ENCODE measurements at regions not wholly inside any gene's neighbourhood (a gene's known extent, or its start where the extent isn't known, plus 50 kb on each side); places are given as distances from the start of the nearest gene placed in this dataset.

DNA sequence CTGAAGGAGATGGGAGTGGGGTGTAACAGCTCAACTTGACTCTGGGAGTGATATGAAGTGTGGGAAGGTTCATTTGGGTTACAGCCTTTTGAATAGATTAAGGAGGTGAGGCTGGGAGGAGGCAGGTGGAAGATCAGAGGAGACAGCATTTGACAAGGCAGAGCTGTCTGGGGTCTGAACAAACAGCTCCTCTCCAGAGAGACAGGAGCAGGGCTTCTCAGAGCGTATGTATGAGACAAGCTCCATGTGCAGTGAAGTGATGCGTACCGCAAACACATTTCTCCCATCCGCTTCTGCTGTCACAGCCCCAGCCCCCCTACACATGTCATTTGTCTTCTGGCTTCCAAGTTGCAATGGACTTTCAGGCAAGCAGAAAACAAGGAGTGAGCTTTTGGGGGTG lies 137.1 kb upstream of the E2F8 start:
- TF ChIP-seq POLR2AphosphoS5 (IDR thresholded peaks at IDR 0.05; ENCODE audit: low read depth, low read length): no peak
- no peak for TF ChIP-seq JUN (IDR thresholded peaks at IDR 0.05; ENCODE audit: low read depth, low read length)
- TF ChIP-seq, protein P1, sequence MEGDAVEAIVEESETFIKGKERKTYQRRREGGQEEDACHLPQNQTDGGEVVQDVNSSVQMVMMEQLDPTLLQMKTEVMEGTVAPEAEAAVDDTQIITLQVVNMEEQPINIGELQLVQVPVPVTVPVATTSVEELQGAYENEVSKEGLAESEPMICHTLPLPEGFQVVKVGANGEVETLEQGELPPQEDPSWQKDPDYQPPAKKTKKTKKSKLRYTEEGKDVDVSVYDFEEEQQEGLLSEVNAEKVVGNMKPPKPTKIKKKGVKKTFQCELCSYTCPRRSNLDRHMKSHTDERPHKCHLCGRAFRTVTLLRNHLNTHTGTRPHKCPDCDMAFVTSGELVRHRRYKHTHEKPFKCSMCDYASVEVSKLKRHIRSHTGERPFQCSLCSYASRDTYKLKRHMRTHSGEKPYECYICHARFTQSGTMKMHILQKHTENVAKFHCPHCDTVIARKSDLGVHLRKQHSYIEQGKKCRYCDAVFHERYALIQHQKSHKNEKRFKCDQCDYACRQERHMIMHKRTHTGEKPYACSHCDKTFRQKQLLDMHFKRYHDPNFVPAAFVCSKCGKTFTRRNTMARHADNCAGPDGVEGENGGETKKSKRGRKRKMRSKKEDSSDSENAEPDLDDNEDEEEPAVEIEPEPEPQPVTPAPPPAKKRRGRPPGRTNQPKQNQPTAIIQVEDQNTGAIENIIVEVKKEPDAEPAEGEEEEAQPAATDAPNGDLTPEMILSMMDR (IDR thresholded peaks at IDR 0.05; ENCODE audit: control extremely low read depth in 1 of 3, insufficient read depth in 1 of 3, low read depth in 1 of 3, low read length in 3 of 3): no peak
